ENCODE measurements at regions not wholly inside any gene's neighbourhood (a gene's known extent, or its start where the extent isn't known, plus 50 kb on each side); places are given as distances from the start of the nearest gene placed in this dataset.

DNA sequence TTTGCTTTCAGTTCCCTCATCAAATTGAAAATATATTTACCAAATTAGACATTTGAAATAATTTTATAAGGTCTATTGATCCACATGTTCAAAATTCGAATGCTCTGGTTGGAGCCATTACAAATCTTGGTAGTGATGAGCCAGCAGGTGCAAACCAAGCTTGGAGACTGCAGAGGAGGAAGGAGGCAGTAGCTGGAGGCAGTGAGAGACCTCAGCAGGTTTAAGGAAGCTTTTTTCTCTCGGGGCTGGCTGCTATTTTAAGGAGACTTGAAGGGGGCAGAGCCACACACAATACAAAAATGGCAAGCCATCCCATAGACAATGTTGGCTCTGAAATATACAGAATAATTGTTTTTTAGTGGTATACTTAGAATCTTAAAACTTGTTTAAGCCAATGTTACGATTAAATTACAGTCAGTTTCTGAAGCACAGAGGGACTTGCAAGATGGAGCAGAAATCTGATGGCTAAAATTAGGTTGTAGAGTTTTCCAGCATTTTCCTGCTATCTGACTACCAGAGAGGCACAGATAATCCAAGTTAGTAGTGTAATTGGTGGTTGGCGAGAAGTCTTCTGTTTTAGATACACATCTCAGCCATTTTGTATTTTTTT lies 185.8 kb downstream of the SNX10 start:
- H3K4me3 ChIP-seq (ENCODE audit: low read length): no peak overlapping the region
- DNase-seq (ENCODE audit: low read depth): no peak
- no peak for TF ChIP-seq CTCF (conservative IDR thresholded peaks at IDR 0.05; ENCODE audit: low read length)

DNA sequence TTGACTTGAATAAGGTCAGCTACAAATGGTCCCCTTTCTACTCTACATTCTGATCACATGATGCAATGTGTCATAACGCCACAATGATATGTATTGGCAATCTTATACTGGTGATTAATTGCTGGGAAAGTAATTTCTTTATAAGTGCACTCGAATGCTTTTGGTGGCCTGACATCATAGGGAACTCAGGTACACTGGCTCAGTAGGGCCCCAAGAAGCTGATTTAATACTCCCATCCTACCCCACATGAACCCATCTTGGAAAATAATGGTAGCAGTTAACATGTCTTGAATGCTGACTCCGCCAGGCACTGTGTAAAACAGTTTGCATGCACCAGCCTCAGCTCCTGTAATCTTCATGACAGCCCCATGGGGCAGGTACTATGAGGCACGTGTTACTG lies 186.9 kb downstream of the SNX10 start:
- H3K4me3 ChIP-seq (ENCODE audit: low read length): no peak overlapping the region
- no peak for DNase-seq (ENCODE audit: low read depth)
- TF ChIP-seq CTCF (conservative IDR thresholded peaks at IDR 0.05; ENCODE audit: low read length): no peak

DNA sequence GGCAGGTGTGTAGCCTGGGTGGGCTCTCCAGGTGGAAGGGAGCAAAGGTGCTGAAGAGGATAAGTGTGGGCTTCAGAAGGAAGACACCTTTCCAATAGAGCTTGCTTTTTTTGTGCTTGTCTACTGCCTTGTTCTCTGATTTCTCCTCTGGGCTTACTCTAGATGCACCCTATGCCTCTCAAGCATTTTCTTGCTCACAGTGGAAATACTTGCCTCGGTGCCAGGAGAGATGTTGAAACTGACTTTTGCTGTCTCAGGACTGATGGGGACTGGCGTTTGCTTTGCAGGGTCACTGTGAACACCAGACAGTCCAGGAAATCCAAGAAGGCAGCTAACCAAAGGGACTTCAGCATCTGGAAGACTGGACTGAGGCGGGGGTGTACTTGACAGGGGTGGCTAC lies 187.9 kb downstream of the SNX10 start:
- H3K4me3 ChIP-seq (ENCODE audit: low read length): no peak overlapping the region
- DNase-seq (ENCODE audit: low read depth): peak; percentile 22
- TF ChIP-seq CTCF (conservative IDR thresholded peaks at IDR 0.05; ENCODE audit: low read length): no peak

DNA sequence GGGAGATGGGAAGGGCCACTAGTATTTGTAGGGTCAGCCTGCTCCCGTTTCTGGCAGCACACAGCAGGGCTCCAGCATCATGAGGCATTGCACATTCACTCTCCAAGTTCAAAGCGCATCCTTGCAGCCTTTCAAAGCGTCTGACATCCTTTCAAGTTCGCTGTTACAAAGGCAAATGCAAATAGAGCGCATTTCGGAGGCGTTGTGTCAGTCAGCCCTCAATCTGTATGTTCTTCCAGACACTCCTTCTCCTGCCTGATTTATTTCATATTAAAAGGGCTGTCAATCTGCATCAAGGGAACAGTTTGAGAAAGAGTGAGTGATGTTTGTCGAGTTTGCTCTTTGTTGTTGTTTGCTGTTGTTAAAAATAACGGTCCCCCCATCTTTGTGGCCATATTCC lies 188.5 kb downstream of the SNX10 start:
- DNase-seq (ENCODE audit: low read depth): no peak
- H3K4me3 ChIP-seq (ENCODE audit: low read length): no peak overlapping the region
- no peak for TF ChIP-seq CTCF (conservative IDR thresholded peaks at IDR 0.05; ENCODE audit: low read length)

DNA sequence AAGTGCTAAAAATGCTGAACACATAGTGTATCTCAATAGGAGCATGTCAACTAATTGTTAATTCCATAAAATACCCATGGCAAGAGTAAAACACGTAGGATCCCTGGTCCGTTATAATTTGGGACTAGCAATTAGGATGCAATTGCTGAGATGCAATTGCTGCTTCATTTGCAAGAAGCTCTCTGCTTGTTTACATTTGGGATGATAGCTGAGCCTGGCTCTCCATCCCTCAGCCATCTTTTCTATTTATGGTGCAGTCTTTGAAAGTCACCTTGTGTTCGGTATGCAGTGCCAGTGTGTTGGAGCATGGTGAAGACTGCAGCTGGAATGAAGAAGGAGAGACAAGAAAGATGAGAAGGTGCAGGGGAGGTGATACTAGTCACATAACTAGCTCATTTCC lies 191.3 kb downstream of the SNX10 start:
- no peak for DNase-seq (ENCODE audit: low read depth)
- TF ChIP-seq CTCF (conservative IDR thresholded peaks at IDR 0.05; ENCODE audit: low read length): no peak
- H3K4me3 ChIP-seq (ENCODE audit: low read length): no peak overlapping the region

DNA sequence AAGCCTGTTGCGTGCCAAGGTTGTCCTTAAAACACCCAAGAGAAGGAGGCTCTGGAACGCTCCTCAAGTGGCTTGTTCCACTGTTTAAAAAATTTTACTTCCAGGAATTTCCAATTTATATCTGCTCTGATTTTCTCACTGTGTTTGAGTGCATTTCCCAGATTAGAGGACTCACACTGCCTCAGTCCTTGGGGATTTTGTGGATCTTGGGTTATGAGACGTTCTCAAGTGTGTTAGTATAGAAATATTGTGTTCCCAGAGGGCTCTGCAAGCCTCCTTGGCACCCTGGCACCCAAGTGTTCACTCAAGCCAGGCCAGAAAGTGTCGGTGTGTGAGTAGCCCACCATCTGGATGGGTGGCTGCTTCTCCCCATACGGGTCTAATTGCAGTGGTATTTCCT lies 192.2 kb downstream of the SNX10 start:
- no peak for DNase-seq (ENCODE audit: low read depth)
- no peak for TF ChIP-seq CTCF (conservative IDR thresholded peaks at IDR 0.05; ENCODE audit: low read length)
- no peak overlapping the region for H3K4me3 ChIP-seq (ENCODE audit: low read length)

DNA sequence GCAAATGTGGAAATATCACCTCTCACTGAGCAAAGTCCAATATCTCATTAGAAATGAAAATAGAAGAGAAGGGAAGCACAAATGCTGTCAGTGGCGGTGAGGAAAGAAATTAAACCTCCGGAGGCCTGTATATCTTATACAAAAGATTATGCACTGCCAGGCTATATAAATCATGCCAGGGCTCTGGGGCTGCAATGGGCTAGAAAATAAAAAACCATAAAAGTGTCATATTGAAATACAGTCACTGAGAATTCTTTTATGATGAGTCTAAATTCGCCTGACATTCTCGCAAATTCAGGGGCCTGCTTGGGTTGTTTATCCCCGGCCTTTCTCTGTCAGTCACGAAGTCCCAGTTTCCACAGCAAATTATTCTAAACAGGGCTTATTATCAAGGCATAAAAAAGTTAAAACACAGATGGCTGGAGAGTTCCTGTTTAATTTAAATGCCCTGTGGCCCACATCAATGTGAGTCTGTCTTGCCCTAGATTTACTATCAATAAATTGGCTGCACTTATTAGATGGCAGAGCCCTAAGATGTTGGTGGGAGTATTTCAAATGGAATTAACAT lies 193.8 kb downstream of the SNX10 start:
- no peak for TF ChIP-seq CTCF (conservative IDR thresholded peaks at IDR 0.05; ENCODE audit: low read length)
- peak; percentile 17 for DNase-seq (ENCODE audit: low read depth)

More for the DNA sequence above, 193.8 kb downstream of the SNX10 start:
- no peak overlapping the region for H3K4me3 ChIP-seq (ENCODE audit: low read length)

Data from AG10803 (cell line).